Kidney epithelial cell (primary cell): ENCODE measurements at regions not wholly inside any gene's neighbourhood (a gene's known extent, or its start where the extent isn't known, plus 50 kb on each side); places are given as distances from the start of the nearest gene placed in this dataset.

ENCODE experiments used
- DNase-seq: peaks from one replicate; pipeline ENCODE4 v3.0.0-alpha.2; 2010; ENCODE audit warnings: low read depth
- H3K27me3 ChIP-seq: 2 replicates; pipeline ENCODE4 v1.6.0; 2011; ENCODE audit warnings: low read length; ENCODE audit not compliant: control insufficient read depth, insufficient read depth
- H3K36me3 ChIP-seq: 2 replicates; pipeline ENCODE4 v1.5.1; 2011; ENCODE audit warnings: low read length; ENCODE audit not compliant: control insufficient read depth, insufficient read depth
- H3K4me3 ChIP-seq: 2 replicates; pipeline ENCODE4 v1.5.1; 2011; ENCODE audit warnings: low read depth, mild to moderate bottlenecking, control low read depth, low read length
- TF ChIP-seq, protein P1 (sequence below): IDR thresholded peaks from 2 replicates; pipeline ENCODE4 v1.5.1; 2011; ENCODE audit warnings: mild to moderate bottlenecking, moderate library complexity, low read length, control low read depth, inconsistent platforms; ENCODE audit not compliant: insufficient read depth, poor library complexity, severe bottlenecking

DNA sequence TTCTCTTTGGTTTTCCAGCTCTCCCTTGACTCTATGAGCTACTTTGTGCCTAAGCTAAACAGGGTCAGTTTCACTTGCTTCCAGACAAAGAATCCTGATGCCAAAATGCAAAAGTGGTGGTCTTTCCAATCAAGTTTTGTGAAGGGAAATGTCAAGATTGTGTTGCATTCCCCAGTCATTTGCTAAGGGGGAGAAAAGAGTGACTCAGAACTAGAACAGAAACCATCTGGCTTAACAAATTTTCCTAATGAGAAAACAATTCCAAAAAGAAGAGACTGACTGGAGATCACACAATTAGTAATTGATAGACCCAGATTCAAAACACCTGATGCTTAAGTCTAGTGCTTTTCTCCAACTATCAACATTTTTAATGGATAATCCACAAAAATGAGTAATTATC, 235.1 kb upstream of the DIO2 start:
- DNase-seq = no peak
- no peaks in the 10 kb centered on the region for H3K36me3 ChIP-seq

DNA sequence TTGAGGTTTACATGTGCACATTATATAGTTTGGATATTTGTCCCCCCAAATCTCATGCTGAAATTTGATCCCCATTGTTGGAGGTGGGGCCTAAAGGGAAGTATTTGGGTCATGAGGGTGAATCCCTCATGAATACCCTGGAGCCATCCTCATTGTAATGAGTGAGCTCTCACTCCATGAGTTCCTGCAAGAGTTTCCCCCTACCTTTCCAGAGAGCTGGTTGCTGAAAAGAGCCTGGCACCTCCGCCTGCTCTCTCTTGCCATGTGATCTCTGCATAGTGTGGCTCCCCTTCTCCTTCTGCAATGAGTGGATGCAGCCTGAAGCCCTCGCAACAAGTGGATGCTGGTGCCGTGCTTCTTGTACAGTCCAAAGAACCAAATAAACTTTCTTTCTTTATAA, 234.3 kb upstream of the DIO2 start:
- Histone ChIP-seq H3K4me3 (no peak overlapping the region), H3K27me3 (no peaks in the 10 kb centered on the region), H3K36me3 (no peaks in the 10 kb centered on the region)
- TF ChIP-seq, protein P1, sequence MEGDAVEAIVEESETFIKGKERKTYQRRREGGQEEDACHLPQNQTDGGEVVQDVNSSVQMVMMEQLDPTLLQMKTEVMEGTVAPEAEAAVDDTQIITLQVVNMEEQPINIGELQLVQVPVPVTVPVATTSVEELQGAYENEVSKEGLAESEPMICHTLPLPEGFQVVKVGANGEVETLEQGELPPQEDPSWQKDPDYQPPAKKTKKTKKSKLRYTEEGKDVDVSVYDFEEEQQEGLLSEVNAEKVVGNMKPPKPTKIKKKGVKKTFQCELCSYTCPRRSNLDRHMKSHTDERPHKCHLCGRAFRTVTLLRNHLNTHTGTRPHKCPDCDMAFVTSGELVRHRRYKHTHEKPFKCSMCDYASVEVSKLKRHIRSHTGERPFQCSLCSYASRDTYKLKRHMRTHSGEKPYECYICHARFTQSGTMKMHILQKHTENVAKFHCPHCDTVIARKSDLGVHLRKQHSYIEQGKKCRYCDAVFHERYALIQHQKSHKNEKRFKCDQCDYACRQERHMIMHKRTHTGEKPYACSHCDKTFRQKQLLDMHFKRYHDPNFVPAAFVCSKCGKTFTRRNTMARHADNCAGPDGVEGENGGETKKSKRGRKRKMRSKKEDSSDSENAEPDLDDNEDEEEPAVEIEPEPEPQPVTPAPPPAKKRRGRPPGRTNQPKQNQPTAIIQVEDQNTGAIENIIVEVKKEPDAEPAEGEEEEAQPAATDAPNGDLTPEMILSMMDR = no peak
- no peak for DNase-seq

More for the DNA sequence above, 235.1 kb upstream of the DIO2 start:
- H3K27me3 ChIP-seq = no peaks in the 10 kb centered on the region
- TF ChIP-seq, protein P1 = no peak
- H3K4me3 ChIP-seq = no peak overlapping the region

DNA sequence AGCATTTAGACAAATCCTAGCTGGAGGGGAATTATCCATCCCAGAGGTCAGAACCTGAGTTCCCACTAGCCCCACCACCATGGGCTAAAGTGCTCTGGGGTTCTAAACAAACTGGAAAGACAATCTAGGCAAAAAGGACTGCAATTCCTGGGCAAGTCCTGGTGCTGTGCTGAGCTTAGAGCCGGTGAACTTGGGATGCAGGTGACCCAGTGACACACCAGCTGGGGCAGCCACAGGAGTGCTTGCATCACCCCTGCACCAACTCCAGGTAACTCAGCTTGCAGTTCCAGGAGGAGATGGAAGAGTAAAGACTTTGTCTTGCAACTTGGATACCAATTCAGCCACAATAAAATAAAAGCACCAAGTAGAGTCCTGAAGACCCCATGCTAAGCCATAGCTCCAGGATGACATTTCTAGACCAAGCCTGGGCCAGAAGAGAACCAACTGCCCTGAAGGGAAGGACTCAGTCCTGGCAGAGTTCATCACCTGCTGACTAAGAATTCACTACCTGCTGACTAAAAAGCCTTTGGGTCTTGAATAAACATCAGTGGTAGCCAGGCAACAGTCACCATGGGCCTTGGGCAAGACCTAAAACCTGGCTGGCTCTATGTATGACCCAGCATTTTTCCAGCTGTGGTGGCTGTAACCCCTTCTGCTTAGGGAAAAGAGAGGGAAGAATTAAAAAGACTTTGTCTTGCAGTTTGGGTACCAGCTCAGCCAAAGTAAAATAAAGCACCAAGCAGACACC, 223.4 kb upstream of the DIO2 start:
- Histone ChIP-seq H3K4me3 (no peak overlapping the region), H3K27me3 (no peaks in the 10 kb centered on the region), H3K36me3 (no peaks in the 10 kb centered on the region)
- TF ChIP-seq, protein P1 = no peak
- peak; percentile 32 for DNase-seq

DNA sequence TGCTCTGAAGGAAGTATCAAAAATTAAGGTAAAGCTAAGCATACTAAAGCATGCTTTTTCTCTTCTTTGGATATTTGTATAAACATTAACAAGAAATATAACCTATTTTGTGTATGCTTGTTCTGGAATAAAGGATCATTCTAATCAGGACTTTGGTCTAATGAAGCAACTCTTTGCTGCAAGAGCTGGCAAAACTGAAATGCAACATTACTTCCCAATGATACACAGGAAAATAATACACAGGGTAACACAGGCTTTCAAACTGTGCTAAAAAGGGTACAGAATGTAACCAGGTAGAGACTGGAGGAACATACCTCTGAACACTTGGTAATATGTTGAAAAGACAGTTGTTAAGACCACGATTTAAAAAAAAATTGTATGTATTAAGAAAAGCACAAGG, 222.5 kb upstream of the DIO2 start:
- Histone ChIP-seq H3K36me3 (no peaks in the 10 kb centered on the region), H3K27me3 (no peaks in the 10 kb centered on the region), H3K4me3 (no peak overlapping the region)
- TF ChIP-seq, protein P1 = no peak
- no peak for DNase-seq

DNA sequence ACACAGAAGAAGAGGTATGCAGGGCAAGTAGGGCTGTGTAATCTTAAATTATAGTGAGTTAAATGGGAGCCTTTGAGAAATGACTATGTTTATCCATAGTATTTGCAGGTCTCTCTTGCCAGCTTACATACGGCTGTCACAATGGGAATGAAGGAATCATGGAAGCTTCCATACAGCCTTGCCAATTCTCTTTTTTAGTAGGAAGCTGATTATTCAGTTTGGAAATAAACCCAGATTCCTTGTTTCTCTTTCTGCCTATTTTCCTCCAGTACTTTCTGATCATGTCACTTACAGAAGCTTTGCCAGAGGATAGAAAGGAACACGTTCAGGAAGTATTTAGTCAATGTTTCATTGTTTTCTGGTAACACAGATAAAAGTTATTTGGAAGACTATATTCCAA, 217.4 kb upstream of the DIO2 start:
- H3K4me3 ChIP-seq = no peak overlapping the region
- H3K27me3 ChIP-seq = no peaks in the 10 kb centered on the region
- DNase-seq = no peak
- no peaks in the 10 kb centered on the region for H3K36me3 ChIP-seq
- TF ChIP-seq, protein P1 = no peak

DNA sequence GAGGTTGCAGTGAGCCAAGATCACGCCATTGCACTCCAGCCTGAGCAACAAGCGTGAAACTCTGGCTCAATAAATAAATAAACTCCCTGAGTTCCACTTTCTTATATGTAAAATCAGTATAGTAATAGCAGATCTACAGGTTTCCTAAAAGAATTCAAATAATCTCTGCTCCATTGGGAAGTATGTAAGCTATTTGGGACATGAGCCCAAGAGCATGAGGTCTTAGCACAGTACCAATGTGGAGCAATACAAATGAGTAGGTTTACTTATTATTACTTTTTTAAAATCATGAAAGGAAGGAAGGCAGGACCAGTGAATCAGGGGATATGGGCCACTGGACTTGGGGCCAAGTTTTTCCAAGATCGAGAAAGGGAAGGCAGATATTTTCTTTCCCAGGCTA, 216.9 kb upstream of the DIO2 start:
- TF ChIP-seq, protein P1 = no peak
- DNase-seq = no peak
- Histone ChIP-seq H3K27me3 (no peaks in the 10 kb centered on the region), H3K36me3 (no peaks in the 10 kb centered on the region), H3K4me3 (no peak overlapping the region)
